IMR-90 (cell line): ENCODE measurements at regions not wholly inside any gene's neighbourhood (a gene's known extent, or its start where the extent isn't known, plus 50 kb on each side); places are given as distances from the start of the nearest gene placed in this dataset.
"Not testable (repeated sequence)": the region's sequence is repeated elsewhere in the genome, so short reads cannot be mapped to it uniquely, and the experiment has no call there.

Experiments used
- ATAC-seq: fragments of 200-7000 bp; cut with Tn5 transposase; 2 replicates; pipeline ENCODE4 v1.9.1; 2020; ENCODE audit warnings: low read depth, mild to moderate bottlenecking, moderate library complexity
- BruUV-seq: library from RNA; stranded (reverse); fragments of 400-500 nt; replicated peaks from 2 replicates; lab custom pipeline; 2021; lab: Mats Ljungman, UMichigan
- CTCF ChIA-PET: fragments of 300-600 bp; formaldehyde crosslinking; extraction: SDS; loops from one replicate; lab custom pipeline; 2021; ENCODE audit warnings: antibody characterized with exemption; lab: Yijun Ruan, JAX
- POLR2A ChIA-PET: fragments of 300-600 bp; sonication (Branson Sonifier 250); formaldehyde crosslinking; loops from one replicate; lab custom pipeline; 2022; ENCODE audit warnings: antibody characterized with exemption; ENCODE audit not compliant: unreplicated experiment; lab: Charles Lee
- DNase-seq: peaks from one replicate; pipeline ENCODE4 v3.0.0; 2013
- H2AFZ ChIP-seq: replicated peaks from 2 replicates; pipeline ENCODE3; 2013; ENCODE audit warnings: low read length, mild to moderate bottlenecking; ENCODE audit not compliant: poor library complexity
- H2AK5ac ChIP-seq: 2 replicates; pipeline ENCODE4 v1.6.1; 2013; ENCODE audit warnings: low read depth, low read length, inconsistent platforms
- H2AK9ac ChIP-seq: replicated peaks from 2 replicates; pipeline ENCODE3; 2013; ENCODE audit warnings: mild to moderate bottlenecking, low read depth, low read length, moderate library complexity; ENCODE audit not compliant: poor library complexity
- H2BK120ac ChIP-seq: 2 replicates; pipeline ENCODE4 v1.6.1; 2013; ENCODE audit warnings: low read depth, low read length, inconsistent platforms
- H2BK15ac ChIP-seq: 3 replicates; pipeline ENCODE4 v1.6.1; 2013; ENCODE audit warnings: low read depth, low read length, inconsistent platforms
- H2BK20ac ChIP-seq: 2 replicates; pipeline ENCODE4 v1.6.1; 2013; ENCODE audit warnings: low read depth, mild to moderate bottlenecking, inconsistent platforms, low read length, moderate library complexity
- H2BK5ac ChIP-seq: 2 replicates; pipeline ENCODE4 v1.6.1; 2013; ENCODE audit warnings: mild to moderate bottlenecking, low read depth, low read length, inconsistent platforms; ENCODE audit not compliant: poor library complexity, severe bottlenecking
- H3K14ac ChIP-seq: replicated peaks from 2 replicates; pipeline ENCODE4 v1.6.1; 2013; ENCODE audit warnings: low read depth, low read length, inconsistent platforms
- H3K18ac ChIP-seq: 2 replicates; pipeline ENCODE4 v1.6.1; 2013; ENCODE audit warnings: low read depth, low read length, control low read depth
- H3K23ac ChIP-seq: 2 replicates; pipeline ENCODE4 v1.6.1; 2013; ENCODE audit warnings: low read depth, low read length, inconsistent platforms
- H3K27ac ChIP-seq: 2 replicates; pipeline ENCODE4 v1.5.1; 2013; ENCODE audit warnings: mild to moderate bottlenecking, control low read depth, low read length; ENCODE audit not compliant: insufficient read depth
- H3K27me3 ChIP-seq: 2 replicates; pipeline ENCODE4 v1.6.1; 2013; ENCODE audit warnings: low read length; ENCODE audit not compliant: control insufficient read depth, insufficient read depth
- H3K36me3 ChIP-seq: 2 replicates; pipeline ENCODE4 v1.6.1; 2013; ENCODE audit warnings: low read length, mixed read lengths; ENCODE audit not compliant: control insufficient read depth, insufficient read depth
- H3K4ac ChIP-seq: 2 replicates; pipeline ENCODE4 v1.6.1; 2013; ENCODE audit warnings: low read depth, low read length, inconsistent platforms
- H3K4me1 ChIP-seq: 2 replicates; pipeline ENCODE4 v1.6.1; 2013; ENCODE audit warnings: low read length, mixed read lengths; ENCODE audit not compliant: control insufficient read depth, insufficient read depth
- H3K4me2 ChIP-seq: 2 replicates; pipeline ENCODE4 v1.6.1; 2013; ENCODE audit warnings: low read depth, mild to moderate bottlenecking, control low read depth, low read length, moderate library complexity
- H3K4me3 ChIP-seq: 2 replicates; pipeline ENCODE4 v1.5.1; 2013; ENCODE audit warnings: low read depth, mild to moderate bottlenecking, control low read depth, low read length, moderate library complexity; ENCODE audit not compliant: insufficient read depth
- H3K56ac ChIP-seq: 2 replicates; pipeline ENCODE4 v1.6.1; 2013; ENCODE audit warnings: low read length, inconsistent platforms; ENCODE audit not compliant: insufficient read depth; ENCODE audit errors: extremely low read depth
- H3K79me1 ChIP-seq, 2 experiments: 2 replicates each; pipeline ENCODE4 v1.6.1; 2013; ENCODE audit warnings: low read length in 2 of 2, inconsistent platforms in 1 of 2, low read depth in 1 of 2
- H3K9ac ChIP-seq: 2 replicates; pipeline ENCODE4 v1.6.1; 2013; ENCODE audit warnings: low read depth, low read length, control low read depth
- H3K9me1 ChIP-seq: 2 replicates; pipeline ENCODE4 v1.6.1; 2013; ENCODE audit warnings: low read length, inconsistent platforms; ENCODE audit not compliant: insufficient read depth
- H3K9me3 ChIP-seq: 2 replicates; pipeline ENCODE4 v1.6.1; 2013; ENCODE audit warnings: low read length; ENCODE audit not compliant: control insufficient read depth, insufficient read depth
- H4K20me1 ChIP-seq: 2 replicates; pipeline ENCODE4 v1.6.1; 2013; ENCODE audit warnings: low read length, inconsistent platforms; ENCODE audit not compliant: insufficient read depth
- H4K5ac ChIP-seq: 2 replicates; pipeline ENCODE4 v1.6.1; 2013; ENCODE audit warnings: mild to moderate bottlenecking, low read depth, low read length, control low read depth
- H4K8ac ChIP-seq, 2 experiments: 2 replicates each; pipeline ENCODE4 v1.6.1; 2013; ENCODE audit warnings: low read depth in 2 of 2, low read length in 2 of 2, control low read depth in 1 of 2, inconsistent platforms in 1 of 2
- H4K91ac ChIP-seq: 2 replicates; pipeline ENCODE4 v1.6.1; 2013; ENCODE audit warnings: low read depth, low read length, inconsistent platforms; ENCODE audit not compliant: insufficient read depth
- WGBS, 2 experiments: methylation state at CpG; one replicate each; pipeline versions ENCODE4 v1.1.5 to v1.1.7; 2013; ENCODE audit warnings: missing lambda C conversion rate in 2 of 2; ENCODE audit not compliant: insufficient read length in 1 of 2; ENCODE audit errors: extremely low coverage in 2 of 2; 5-methylcytosine and 5-hydroxymethylcytosine counted together
- dilution Hi-C: fragments of 300-500 bp; cut with HindIII; formaldehyde crosslinking; loops from one replicate; pipeline ENCODE4 v1.14.3; 2018; ENCODE audit warnings: low sequenced_read_pairs; ENCODE audit not compliant: unreplicated experiment
- in situ Hi-C: fragments of 300-500 bp; cut with MboI; formaldehyde crosslinking; loops from 3 replicates; pipeline ENCODE4 v1.14.3; 2019; ENCODE audit warnings: low sequenced_read_pairs, inconsistent platforms, mixed read lengths
- intact Hi-C: fragments of 100-400 bp; cut with micrococcal nuclease; formaldehyde crosslinking; loops from 2 replicates; pipeline ENCODE4 v1.10.0; 2022

GRCh38 chr1:203998571-203998970 lies 74.3 kb upstream of the SOX13 start:
- H3K18ac ChIP-seq, POLR2A ChIA-PET, H2AK9ac ChIP-seq, H2BK20ac ChIP-seq, H3K4ac ChIP-seq, H3K4me2 ChIP-seq, H3K56ac ChIP-seq, H3K4me1 ChIP-seq, H3K9me3 ChIP-seq, ATAC-seq, H2BK15ac ChIP-seq, H3K23ac ChIP-seq, H4K91ac ChIP-seq, H3K79me1 ChIP-seq, H2BK5ac ChIP-seq, DNase-seq, H2BK120ac ChIP-seq, H4K20me1 ChIP-seq, H2AK5ac ChIP-seq, H3K14ac ChIP-seq, H3K9me1 ChIP-seq, H3K4me3 ChIP-seq, BruUV-seq, CTCF ChIA-PET, in situ Hi-C loops, H4K8ac ChIP-seq, intact Hi-C loops, dilution Hi-C loops, H3K9ac ChIP-seq, H2AFZ ChIP-seq, H3K36me3 ChIP-seq, H4K5ac ChIP-seq, H3K27ac ChIP-seq: not testable (repeated sequence)
- WGBS, 2 experiments, result no CpG with 5 or more reads among the region's 5 CpGs
- peaks cover 16% of the 10 kb centered on the region for H3K27me3 ChIP-seq
